HUES64 (cell line): ENCODE measurements at regions not wholly inside any gene's neighbourhood (a gene's known extent, or its start where the extent isn't known, plus 50 kb on each side); places are given as distances from the start of the nearest gene placed in this dataset.

Source experiments
- H3K27ac ChIP-seq: 2 replicates; pipeline ENCODE4 v1.7.0; 2013; ENCODE audit warnings: low read depth, low read length, inconsistent platforms
- H3K27me3 ChIP-seq: 2 replicates; pipeline ENCODE4 v1.6.1; 2013; ENCODE audit warnings: mild to moderate bottlenecking, low read length; ENCODE audit not compliant: insufficient read depth
- H3K36me3 ChIP-seq: 2 replicates; pipeline ENCODE4 v1.6.1; 2013; ENCODE audit warnings: mild to moderate bottlenecking, low read length; ENCODE audit not compliant: insufficient read depth
- H3K4me1 ChIP-seq: 2 replicates; pipeline ENCODE4 v1.6.1; 2013; ENCODE audit warnings: mild to moderate bottlenecking, low read length, moderate library complexity; ENCODE audit not compliant: insufficient read depth
- H3K4me3 ChIP-seq: 2 replicates; pipeline ENCODE4 v1.5.1; 2013; ENCODE audit warnings: mild to moderate bottlenecking, low read length, moderate library complexity
- H3K9ac ChIP-seq: 2 replicates; pipeline ENCODE4 v1.6.1; 2013; ENCODE audit warnings: mild to moderate bottlenecking, low read depth, low read length
- H3K9me3 ChIP-seq: 2 replicates; pipeline ENCODE4 v1.6.1; 2013; ENCODE audit warnings: low read depth, low read length; ENCODE audit not compliant: insufficient read depth
- WGBS: fragments of 150-250, 120-280 bp; methylation state at CpG from one replicate; pipeline ENCODE4 v1.1.7; 2013; ENCODE audit warnings: missing lambda C conversion rate; 5-methylcytosine and 5-hydroxymethylcytosine counted together

DNA sequence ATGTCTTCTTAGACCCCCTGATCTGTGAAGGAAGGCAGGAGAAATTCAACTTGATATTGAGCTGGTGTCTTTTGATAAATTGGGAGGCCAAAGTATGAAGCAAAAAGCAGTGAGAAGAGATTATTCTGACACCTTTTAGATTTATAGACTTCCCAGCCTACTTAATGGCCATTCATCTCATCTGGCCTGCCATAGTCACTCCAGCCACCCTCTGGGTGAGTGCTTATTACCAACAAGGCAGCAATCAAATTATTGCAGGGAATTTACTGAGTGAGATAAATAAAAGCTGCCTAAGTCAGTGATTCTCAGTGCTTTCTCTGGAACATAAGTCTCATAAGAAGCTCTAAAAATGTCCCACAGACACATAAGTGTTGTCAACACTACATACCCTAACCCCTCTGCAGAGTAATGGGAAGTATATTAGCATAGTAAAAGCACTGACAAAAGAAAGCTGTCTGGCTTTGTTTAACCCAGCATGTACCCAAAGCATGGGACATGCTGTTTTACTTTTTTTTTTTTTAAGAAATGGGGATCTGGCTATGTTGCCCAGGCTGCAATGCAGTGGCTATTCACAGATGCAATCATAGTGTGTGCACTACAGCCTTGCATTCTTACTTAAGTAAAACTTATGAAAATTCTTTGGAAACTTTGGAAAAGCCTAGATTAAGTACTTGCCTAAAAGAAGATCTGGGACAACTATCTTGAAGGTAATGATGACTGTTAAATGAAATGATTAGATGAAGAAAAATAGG, 725.3 kb downstream of the TUSC7 start:
- Histone ChIP-seq H3K9me3 (no peaks in the 10 kb centered on the region), H3K27ac (no peak overlapping the region), H3K36me3 (no peaks in the 10 kb centered on the region), H3K4me3 (no peak overlapping the region), H3K27me3 (no peaks in the 10 kb centered on the region), H3K9ac (no peak overlapping the region), H3K4me1 (peaks cover 13% of the 10 kb centered on the region)

- Histone ChIP-seq H3K4me1 (peaks cover 18% of the 10 kb centered on the region), H3K9ac (no peak overlapping the region), H3K9me3 (no peaks in the 10 kb centered on the region), H3K27me3 (no peaks in the 10 kb centered on the region), H3K36me3 (no peaks in the 10 kb centered on the region), H3K4me3 (no peak overlapping the region), H3K27ac (no peak overlapping the region)
- WGBS, result 98% methylated on average over 5 of the region's 6 CpGs
Observed at GRCh38 chr3:117435506-117435905, 725.9 kb downstream of the TUSC7 start.

DNA sequence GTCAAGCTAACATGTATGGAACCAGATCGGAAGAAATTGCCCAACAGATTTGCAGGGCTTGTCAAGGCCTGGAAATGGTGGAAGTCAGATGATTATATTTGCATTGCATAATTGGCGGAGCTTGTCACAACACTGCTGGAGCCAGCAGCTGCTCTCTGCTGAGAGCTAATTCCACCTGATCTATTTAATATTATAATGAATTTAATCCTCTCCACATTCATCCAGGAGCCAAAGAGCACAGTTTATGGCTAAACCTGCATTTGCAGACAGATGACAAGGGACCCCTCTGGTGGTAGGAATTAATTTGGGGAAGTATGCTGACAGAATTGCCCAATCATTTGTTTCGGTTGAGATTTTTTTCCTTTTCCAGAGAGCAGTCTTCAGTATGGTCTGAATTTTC, 730.2 kb downstream of the TUSC7 start:
- Histone ChIP-seq H3K4me3 (no peak overlapping the region), H3K27ac (no peak overlapping the region), H3K4me1 (peaks cover 13% of the 10 kb centered on the region), H3K36me3 (no peaks in the 10 kb centered on the region), H3K9me3 (no peaks in the 10 kb centered on the region), H3K27me3 (no peaks in the 10 kb centered on the region), H3K9ac (no peak overlapping the region)
- WGBS, result 71% methylated on average over 3 of the region's 3 CpGs

DNA sequence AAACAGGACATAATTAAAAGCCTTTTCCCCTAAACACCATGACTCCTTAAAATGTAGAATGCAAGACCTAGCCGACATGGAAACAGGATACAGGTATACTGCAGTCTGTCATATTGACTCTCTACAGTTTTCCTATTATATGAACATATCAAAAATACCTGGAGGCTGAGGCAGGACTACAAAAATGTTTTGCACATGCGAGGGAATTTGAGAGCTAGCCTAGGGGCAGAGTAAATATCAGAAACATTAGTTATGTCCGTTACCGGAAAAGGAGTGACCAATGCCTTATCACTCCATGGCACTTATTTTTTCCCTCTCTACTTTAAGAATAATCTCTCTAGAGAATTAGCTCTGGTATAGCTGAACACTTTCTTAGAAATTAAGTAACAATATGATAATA, 732.3 kb downstream of the TUSC7 start:
- Histone ChIP-seq H3K4me3 (no peak overlapping the region), H3K9me3 (no peaks in the 10 kb centered on the region), H3K27ac (no peak overlapping the region), H3K4me1 (peaks cover 13% of the 10 kb centered on the region), H3K9ac (no peak overlapping the region), H3K27me3 (no peaks in the 10 kb centered on the region), H3K36me3 (no peaks in the 10 kb centered on the region)
- 94% methylated on average over 4 of the region's 4 CpGs for WGBS

- no peaks in the 10 kb centered on the region for H3K27me3 ChIP-seq
- H3K4me3 ChIP-seq, result no peak overlapping the region
- H3K9me3 ChIP-seq, result no peaks in the 10 kb centered on the region
- peaks cover 13% of the 10 kb centered on the region for H3K4me1 ChIP-seq
- H3K36me3 ChIP-seq, result no peaks in the 10 kb centered on the region
- H3K27ac ChIP-seq, result no peak overlapping the region
- H3K9ac ChIP-seq, result no peak overlapping the region
- 95% methylated on average over 4 of the region's 4 CpGs for WGBS
Observed at GRCh38 chr3:117442566-117442965, 733.0 kb downstream of the TUSC7 start.

DNA sequence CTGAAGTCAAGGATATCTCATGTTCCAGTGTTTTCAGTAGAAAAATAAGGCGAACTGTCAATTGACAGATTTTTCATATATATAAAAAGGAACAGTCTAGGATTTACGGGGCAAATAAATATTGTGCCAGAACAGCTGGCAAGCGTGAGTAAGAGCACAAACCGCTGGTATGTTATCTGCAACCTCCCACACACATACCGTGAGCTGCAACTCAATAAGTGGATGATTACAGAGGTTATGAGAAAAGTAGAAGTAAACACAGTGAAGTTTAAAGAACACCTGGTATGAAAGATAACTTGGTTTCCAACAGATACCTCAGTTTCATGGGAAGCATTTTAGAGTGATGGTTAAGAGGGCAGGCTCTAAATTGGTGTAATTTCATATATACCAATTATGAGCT, 733.4 kb downstream of the TUSC7 start:
- H3K4me1 ChIP-seq, result peaks cover 13% of the 10 kb centered on the region
- H3K9ac ChIP-seq, result no peak overlapping the region
- H3K9me3 ChIP-seq, result no peaks in the 10 kb centered on the region
- no peaks in the 10 kb centered on the region for H3K27me3 ChIP-seq
- H3K27ac ChIP-seq, result no peak overlapping the region
- WGBS, result 100% methylated on average over 2 of the region's 5 CpGs
- no peak overlapping the region for H3K4me3 ChIP-seq
- no peaks in the 10 kb centered on the region for H3K36me3 ChIP-seq

DNA sequence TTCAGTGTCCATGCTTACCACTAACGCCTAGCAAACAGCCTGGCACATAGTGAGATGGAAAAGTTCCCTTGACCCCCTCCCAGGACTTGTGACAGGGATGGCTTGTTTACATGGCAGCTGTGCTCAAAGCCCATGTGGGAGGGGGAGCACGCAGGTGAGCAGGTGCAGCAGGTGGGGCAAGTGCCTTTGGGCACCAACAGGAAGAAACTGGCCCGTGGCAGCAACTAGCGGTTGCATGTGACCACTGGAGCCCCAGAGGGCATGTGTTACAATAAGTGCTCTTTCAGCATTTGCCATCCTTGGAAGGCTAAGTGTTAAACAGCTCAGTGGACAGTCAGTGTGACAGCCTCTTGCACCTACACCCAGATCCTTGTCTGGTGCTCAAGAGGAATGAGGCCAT, 734.6 kb downstream of the TUSC7 start:
- H3K27ac ChIP-seq, result no peak overlapping the region
- H3K36me3 ChIP-seq, result no peaks in the 10 kb centered on the region
- no peaks in the 10 kb centered on the region for H3K27me3 ChIP-seq
- no peak overlapping the region for H3K4me3 ChIP-seq
- peaks cover 10% of the 10 kb centered on the region for H3K4me1 ChIP-seq
- 93% methylated on average over 4 of the region's 4 CpGs for WGBS
- no peak overlapping the region for H3K9ac ChIP-seq
- H3K9me3 ChIP-seq, result no peaks in the 10 kb centered on the region

DNA sequence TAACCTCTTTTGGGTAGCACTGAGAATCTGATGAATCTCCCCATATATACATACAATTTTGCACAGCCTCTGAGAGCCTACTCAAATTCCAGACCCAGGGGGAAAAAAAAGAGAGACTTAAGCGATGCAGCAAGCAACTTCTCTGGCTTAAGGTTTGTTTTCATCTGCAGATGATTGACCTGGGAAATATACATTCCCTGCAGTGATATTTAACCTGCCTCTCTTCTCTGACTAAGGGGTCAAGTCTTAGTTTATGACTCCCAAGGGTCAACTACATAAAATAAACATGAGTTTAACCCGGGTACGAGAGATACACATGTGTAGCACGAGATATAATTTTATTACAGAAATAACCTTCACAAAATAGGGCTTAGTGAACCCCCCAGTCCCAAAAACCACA, 737.8 kb downstream of the TUSC7 start:
- Histone ChIP-seq H3K27me3 (no peaks in the 10 kb centered on the region), H3K36me3 (no peaks in the 10 kb centered on the region), H3K27ac (no peak overlapping the region), H3K4me3 (no peak overlapping the region), H3K4me1 (no peaks in the 10 kb centered on the region), H3K9me3 (no peaks in the 10 kb centered on the region), H3K9ac (no peak overlapping the region)
- 96% methylated on average over 4 of the region's 4 CpGs for WGBS

- Histone ChIP-seq H3K27ac (no peak overlapping the region), H3K27me3 (no peaks in the 10 kb centered on the region), H3K4me3 (no peak overlapping the region), H3K4me1 (no peaks in the 10 kb centered on the region), H3K36me3 (no peaks in the 10 kb centered on the region), H3K9me3 (no peaks in the 10 kb centered on the region), H3K9ac (no peak overlapping the region)
- 89% methylated on average over 1 of the region's 4 CpGs for WGBS
Observed at GRCh38 chr3:117450026-117450425, 740.4 kb downstream of the TUSC7 start.

DNA sequence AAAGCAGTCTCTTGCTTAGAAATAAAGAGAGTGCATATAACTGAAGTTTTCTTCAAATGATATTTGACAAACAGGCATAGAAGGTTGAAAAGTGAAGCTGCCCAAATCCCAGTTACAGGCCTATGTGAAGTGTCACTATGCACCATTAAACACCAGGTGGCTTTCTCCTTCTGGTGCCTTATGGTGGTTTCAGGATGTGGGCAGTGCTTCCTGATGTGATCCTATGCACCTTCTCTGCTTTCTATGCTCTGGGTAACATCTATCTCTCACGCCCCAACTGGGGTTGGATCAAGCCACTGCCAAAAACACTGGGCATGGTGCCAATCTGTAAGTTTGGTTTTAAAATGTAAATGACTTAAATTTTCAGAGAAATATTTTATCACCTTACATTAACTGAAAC, 744.7 kb downstream of the TUSC7 start:
- Histone ChIP-seq H3K9ac (no peak overlapping the region), H3K4me1 (no peaks in the 10 kb centered on the region), H3K27ac (no peak overlapping the region), H3K27me3 (no peaks in the 10 kb centered on the region), H3K36me3 (no peaks in the 10 kb centered on the region), H3K4me3 (no peak overlapping the region), H3K9me3 (no peaks in the 10 kb centered on the region)
- WGBS, result 92% methylated on average over 1 of the region's 1 CpG

- Histone ChIP-seq H3K27me3 (no peaks in the 10 kb centered on the region), H3K36me3 (no peaks in the 10 kb centered on the region), H3K9me3 (no peaks in the 10 kb centered on the region), H3K4me3 (no peak overlapping the region), H3K27ac (no peak overlapping the region), H3K9ac (no peak overlapping the region), H3K4me1 (no peaks in the 10 kb centered on the region)
- 90% methylated on average over 4 of the region's 5 CpGs for WGBS
Observed at GRCh38 chr3:117454908-117455307, 745.3 kb downstream of the TUSC7 start.

- Histone ChIP-seq H3K36me3 (no peaks in the 10 kb centered on the region), H3K27ac (no peak overlapping the region), H3K27me3 (no peaks in the 10 kb centered on the region), H3K9me3 (no peaks in the 10 kb centered on the region), H3K4me1 (no peaks in the 10 kb centered on the region), H3K9ac (no peak overlapping the region), H3K4me3 (no peak overlapping the region)
- 94% methylated on average over 5 of the region's 6 CpGs for WGBS
Observed at GRCh38 chr3:117455782-117456181, 746.2 kb downstream of the TUSC7 start.
